ENCODE measurements at regions not wholly inside any gene's neighbourhood (a gene's known extent, or its start where the extent isn't known, plus 50 kb on each side); places are given as distances from the start of the nearest gene placed in this dataset.

DNA sequence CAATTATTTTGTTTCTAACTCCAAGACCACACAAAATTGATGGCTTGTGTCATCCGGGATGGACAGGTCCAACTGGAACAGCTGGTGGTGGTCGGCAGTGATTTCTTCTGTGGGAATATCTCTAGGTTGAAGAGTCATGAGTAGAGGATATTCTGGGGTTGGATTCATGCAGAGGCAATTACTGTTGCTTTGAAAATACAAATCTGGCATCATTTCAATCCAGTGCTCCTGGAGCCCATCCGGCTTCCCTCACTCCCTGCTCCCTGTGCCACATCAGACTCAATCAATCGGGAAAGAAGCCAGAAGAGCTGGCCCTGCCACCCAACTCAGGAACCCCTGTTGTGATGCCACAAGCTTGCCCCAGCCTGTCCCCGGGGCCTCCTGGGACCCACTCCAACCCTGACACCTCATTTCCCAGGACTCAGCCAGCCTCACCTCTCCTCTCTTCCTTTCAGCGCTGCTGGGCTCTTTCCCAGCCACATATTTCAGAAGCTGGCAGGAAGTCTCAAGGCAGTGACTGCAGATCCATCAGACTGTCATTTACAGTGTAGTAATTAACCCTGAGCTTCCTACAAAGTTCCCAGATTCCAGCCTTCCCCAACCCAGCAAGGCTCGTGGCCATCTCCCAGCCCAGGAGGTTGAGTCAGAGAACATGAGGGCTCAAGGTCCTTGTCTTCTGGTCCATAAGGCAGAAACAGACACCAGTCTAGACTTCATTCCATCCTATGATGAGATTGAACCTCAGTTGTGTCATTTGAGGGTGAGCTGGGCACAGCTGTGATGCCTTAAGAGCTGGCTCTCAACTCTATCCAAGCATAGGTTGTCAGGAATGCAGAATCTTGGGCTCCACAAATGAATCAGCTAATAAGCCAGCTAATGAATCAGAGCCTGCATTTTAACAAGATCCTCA, 114.0 kb downstream of the FAM174B start:
- Histone ChIP-seq H2BK5ac (ENCODE audit: low read length) (no peak overlapping the region), H3K4ac (ENCODE audit: low read length) (no peak overlapping the region), H3K4me2 (ENCODE audit: insufficient read depth, low read length, poor library complexity, severe bottlenecking) (no peak overlapping the region), H3K27ac (replicated peaks; ENCODE audit: low read length) (no peak overlapping the region), H3K79me1 (ENCODE audit: low read depth, low read length) (no peaks in the 10 kb centered on the region), H2AK5ac (ENCODE audit: low read depth, low read length) (no peak overlapping the region), H4K91ac (ENCODE audit: low read depth, low read length, poor library complexity) (no peak overlapping the region), H3K9ac (ENCODE audit: low read depth, low read length, poor library complexity) (no peak overlapping the region), H4K8ac (ENCODE audit: low read depth, low read length) (no peak overlapping the region), H3K18ac (ENCODE audit: low read length) (no peak overlapping the region), H2AFZ (ENCODE audit: low read length) (no peak overlapping the region), H2BK15ac (ENCODE audit: low read length) (no peak overlapping the region), H3K9me3 (replicated peaks in 1 of 2; ENCODE audit: control insufficient read depth in 2 of 2, insufficient read depth in 1 of 2, low read depth in 1 of 2, low read length in 2 of 2) (peaks cover 0 to 2% of the 10 kb centered on the region in 2 donors), H3K14ac (ENCODE audit: low read length) (no peak overlapping the region), H2BK12ac (ENCODE audit: low read length) (no peak overlapping the region), H3K27me3 (ENCODE audit: control insufficient read depth in 3 of 3, insufficient read depth in 3 of 3, low read depth in 1 of 3, low read length in 3 of 3) (peaks cover 0 to 5% (median 2%) of the 10 kb centered on the region in 3 experiments), H3K4me1 (ENCODE audit: control insufficient read depth in 2 of 2, insufficient read depth in 1 of 2, low read depth in 1 of 2, low read length in 2 of 2) (no peaks in the 10 kb centered on the region), H3K23ac (ENCODE audit: low read depth, low read length, poor library complexity) (no peak overlapping the region), H3K36me3 (replicated peaks in 1 of 2; ENCODE audit: control insufficient read depth in 2 of 2, insufficient read depth in 2 of 2, low read length in 2 of 2) (no peaks in the 10 kb centered on the region), H2BK120ac (ENCODE audit: low read depth, low read length) (no peak overlapping the region), H3K4me3 (ENCODE audit: low read length in 2 of 2) (no peak overlapping the region)
- no CpG with 5 or more reads among the region's 7 CpGs for WGBS, 2 donors (ENCODE audit: extremely low coverage in 2 of 2, insufficient read length in 2 of 2, insufficient replicate concordance in 1 of 2)
- DNase-seq (ENCODE audit: low spot score), result no peak

DNA sequence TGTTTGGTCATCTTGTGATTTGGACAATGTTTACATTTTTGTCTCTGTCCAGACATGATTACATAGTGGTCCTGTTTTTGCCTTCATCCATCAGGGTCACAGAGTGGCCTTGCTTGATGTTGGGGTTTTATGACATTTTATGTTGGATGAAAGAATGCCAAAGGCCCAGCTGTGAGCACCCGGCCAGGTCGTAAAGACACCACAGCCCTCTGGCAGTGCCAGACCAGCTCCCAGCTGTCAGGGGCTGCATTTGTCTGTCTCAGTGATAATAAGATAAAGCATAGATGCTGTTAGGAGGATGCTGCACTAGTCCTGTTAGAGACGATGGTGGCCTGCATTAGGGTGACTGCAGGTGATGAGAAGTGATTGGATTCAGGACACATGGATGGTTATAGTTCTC, 117.5 kb downstream of the FAM174B start:
- WGBS, 2 donors (ENCODE audit: extremely low coverage in 2 of 2, insufficient read length in 2 of 2, insufficient replicate concordance in 1 of 2), result no CpG with 5 or more reads among the region's 3 CpGs
- Histone ChIP-seq H3K9me3 (replicated peaks in 1 of 2; ENCODE audit: control insufficient read depth in 2 of 2, insufficient read depth in 1 of 2, low read depth in 1 of 2, low read length in 2 of 2) (peaks cover 0 to 2% of the 10 kb centered on the region in 2 donors), H3K4me3 (ENCODE audit: low read length in 2 of 2) (no peak overlapping the region), H3K14ac (ENCODE audit: low read length) (no peak overlapping the region), H4K8ac (ENCODE audit: low read depth, low read length) (no peak overlapping the region), H3K27ac (replicated peaks; ENCODE audit: low read length) (no peak overlapping the region), H3K27me3 (ENCODE audit: control insufficient read depth in 3 of 3, insufficient read depth in 3 of 3, low read depth in 1 of 3, low read length in 3 of 3) (peaks cover 0 to 3% (median 2%) of the 10 kb centered on the region in 3 experiments), H3K9ac (ENCODE audit: low read depth, low read length, poor library complexity) (no peak overlapping the region), H4K91ac (ENCODE audit: low read depth, low read length, poor library complexity) (no peak overlapping the region), H2BK120ac (ENCODE audit: low read depth, low read length) (no peak overlapping the region), H2BK15ac (ENCODE audit: low read length) (no peak overlapping the region), H3K4me1 (ENCODE audit: control insufficient read depth in 2 of 2, insufficient read depth in 1 of 2, low read depth in 1 of 2, low read length in 2 of 2) (no peaks in the 10 kb centered on the region), H3K23ac (ENCODE audit: low read depth, low read length, poor library complexity) (no peak overlapping the region), H3K4me2 (ENCODE audit: insufficient read depth, low read length, poor library complexity, severe bottlenecking) (no peak overlapping the region), H3K79me1 (ENCODE audit: low read depth, low read length) (no peaks in the 10 kb centered on the region), H2AFZ (ENCODE audit: low read length) (no peak overlapping the region), H3K36me3 (replicated peaks in 1 of 2; ENCODE audit: control insufficient read depth in 2 of 2, insufficient read depth in 2 of 2, low read length in 2 of 2) (no peaks in the 10 kb centered on the region), H2BK12ac (ENCODE audit: low read length) (no peak overlapping the region), H2BK5ac (ENCODE audit: low read length) (no peak overlapping the region), H3K18ac (ENCODE audit: low read length) (no peak overlapping the region), H2AK5ac (ENCODE audit: low read depth, low read length) (no peak overlapping the region), H3K4ac (ENCODE audit: low read length) (no peak overlapping the region)
- DNase-seq (ENCODE audit: low spot score), result no peak

DNA sequence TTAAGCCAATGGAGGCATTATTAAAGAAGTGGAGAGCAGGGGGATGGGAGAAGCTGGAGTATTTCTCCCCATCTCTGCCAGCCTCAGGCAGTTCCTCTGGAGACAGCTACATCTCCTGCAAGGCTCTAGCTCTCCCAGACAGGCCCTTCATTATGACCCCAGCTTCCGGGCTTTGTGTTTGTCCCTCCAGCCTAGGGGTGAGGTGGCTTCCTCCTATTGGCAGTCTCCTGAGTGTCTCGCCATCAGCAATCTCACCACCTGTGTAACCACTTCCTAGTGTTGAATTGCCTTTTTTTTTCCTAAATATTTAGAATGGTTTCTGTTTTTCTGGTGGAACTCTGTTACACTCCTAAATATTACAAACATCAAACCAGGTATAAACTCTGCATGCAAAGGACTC, 122.3 kb downstream of the FAM174B start:
- Histone ChIP-seq H3K4me1 (ENCODE audit: control insufficient read depth in 2 of 2, insufficient read depth in 1 of 2, low read depth in 1 of 2, low read length in 2 of 2) (peaks cover 0 to 3% of the 10 kb centered on the region in 2 donors), H3K23ac (ENCODE audit: low read depth, low read length, poor library complexity) (no peak overlapping the region), H3K4me3 (ENCODE audit: low read length in 2 of 2) (no peak overlapping the region), H3K18ac (ENCODE audit: low read length) (peak overlapping the region; percentile 24), H4K8ac (ENCODE audit: low read depth, low read length) (peak overlapping the region; percentile 78), H3K14ac (ENCODE audit: low read length) (no peak overlapping the region), H2BK15ac (ENCODE audit: low read length) (no peak overlapping the region), H4K91ac (ENCODE audit: low read depth, low read length, poor library complexity) (no peak overlapping the region), H3K27ac (replicated peaks; ENCODE audit: low read length) (no peak overlapping the region), H3K79me1 (ENCODE audit: low read depth, low read length) (no peaks in the 10 kb centered on the region), H2BK5ac (ENCODE audit: low read length) (no peak overlapping the region), H3K9me3 (replicated peaks in 1 of 2; ENCODE audit: control insufficient read depth in 2 of 2, insufficient read depth in 1 of 2, low read depth in 1 of 2, low read length in 2 of 2) (peaks cover 2 to 4% of the 10 kb centered on the region in 2 donors), H3K36me3 (replicated peaks in 1 of 2; ENCODE audit: control insufficient read depth in 2 of 2, insufficient read depth in 2 of 2, low read length in 2 of 2) (no peaks in the 10 kb centered on the region), H2AFZ (ENCODE audit: low read length) (no peak overlapping the region), H3K4ac (ENCODE audit: low read length) (no peak overlapping the region), H3K27me3 (ENCODE audit: control insufficient read depth in 3 of 3, insufficient read depth in 3 of 3, low read depth in 1 of 3, low read length in 3 of 3) (peaks cover 0 to 7% (median 0%) of the 10 kb centered on the region in 3 experiments), H3K9ac (ENCODE audit: low read depth, low read length, poor library complexity) (no peak overlapping the region), H2BK120ac (ENCODE audit: low read depth, low read length) (no peak overlapping the region), H2BK12ac (ENCODE audit: low read length) (no peak overlapping the region), H3K4me2 (ENCODE audit: insufficient read depth, low read length, poor library complexity, severe bottlenecking) (no peak overlapping the region), H2AK5ac (ENCODE audit: low read depth, low read length) (no peak overlapping the region)
- no peak for DNase-seq (ENCODE audit: low spot score)
- no CpG with 5 or more reads among the region's 2 CpGs for WGBS, 2 donors (ENCODE audit: extremely low coverage in 2 of 2, insufficient read length in 2 of 2, insufficient replicate concordance in 1 of 2)

DNA sequence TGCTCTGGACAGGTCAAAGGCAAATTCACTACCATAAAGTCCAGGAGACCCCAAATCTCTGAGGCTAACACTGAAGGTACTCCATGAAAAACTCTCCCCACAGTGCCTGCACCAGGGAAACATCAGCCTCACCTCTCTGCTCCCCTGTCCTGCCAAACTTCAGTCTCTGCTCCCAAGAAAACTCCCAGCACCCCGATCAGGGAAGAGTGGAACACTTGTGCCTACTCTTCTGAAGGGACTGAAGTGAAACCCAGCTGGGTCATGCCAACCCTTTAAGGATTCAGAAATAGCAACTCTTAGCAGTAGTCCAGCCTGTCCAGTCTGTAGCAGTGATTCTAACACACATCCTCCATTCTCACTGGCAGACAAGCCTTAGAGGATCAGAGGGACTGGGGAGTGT, 124.2 kb downstream of the FAM174B start:
- Histone ChIP-seq H2BK12ac (ENCODE audit: low read length) (no peak overlapping the region), H3K4me1 (ENCODE audit: control insufficient read depth in 2 of 2, insufficient read depth in 1 of 2, low read depth in 1 of 2, low read length in 2 of 2) (peaks cover 0 to 3% of the 10 kb centered on the region in 2 donors), H3K4me3 (ENCODE audit: low read length in 2 of 2) (no peak overlapping the region), H4K8ac (ENCODE audit: low read depth, low read length) (no peak overlapping the region), H2BK15ac (ENCODE audit: low read length) (no peak overlapping the region), H2AFZ (ENCODE audit: low read length) (no peak overlapping the region), H4K91ac (ENCODE audit: low read depth, low read length, poor library complexity) (no peak overlapping the region), H3K9ac (ENCODE audit: low read depth, low read length, poor library complexity) (no peak overlapping the region), H3K9me3 (replicated peaks in 1 of 2; ENCODE audit: control insufficient read depth in 2 of 2, insufficient read depth in 1 of 2, low read depth in 1 of 2, low read length in 2 of 2) (peaks cover 2 to 4% of the 10 kb centered on the region in 2 donors), H2BK5ac (ENCODE audit: low read length) (no peak overlapping the region), H2AK5ac (ENCODE audit: low read depth, low read length) (no peak overlapping the region), H3K27ac (replicated peaks; ENCODE audit: low read length) (no peak overlapping the region), H3K27me3 (ENCODE audit: control insufficient read depth in 3 of 3, insufficient read depth in 3 of 3, low read depth in 1 of 3, low read length in 3 of 3) (peaks cover 0 to 4% (median 0%) of the 10 kb centered on the region in 3 experiments), H3K79me1 (ENCODE audit: low read depth, low read length) (no peaks in the 10 kb centered on the region), H3K23ac (ENCODE audit: low read depth, low read length, poor library complexity) (no peak overlapping the region), H3K4ac (ENCODE audit: low read length) (no peak overlapping the region), H3K18ac (ENCODE audit: low read length) (no peak overlapping the region), H3K14ac (ENCODE audit: low read length) (no peak overlapping the region), H3K36me3 (replicated peaks in 1 of 2; ENCODE audit: control insufficient read depth in 2 of 2, insufficient read depth in 2 of 2, low read length in 2 of 2) (no peaks in the 10 kb centered on the region), H2BK120ac (ENCODE audit: low read depth, low read length) (no peak overlapping the region), H3K4me2 (ENCODE audit: insufficient read depth, low read length, poor library complexity, severe bottlenecking) (no peak overlapping the region)
- no peak for DNase-seq (ENCODE audit: low spot score)
- no CpG with 5 or more reads among the region's 1 CpG for WGBS, 2 donors (ENCODE audit: extremely low coverage in 2 of 2, insufficient read length in 2 of 2, insufficient replicate concordance in 1 of 2)

Measured in neuronal stem cell (in vitro differentiated cells).